Neural progenitor cell (in vitro differentiated cells): ENCODE measurements at regions not wholly inside any gene's neighbourhood (a gene's known extent, or its start where the extent isn't known, plus 50 kb on each side); places are given as distances from the start of the nearest gene placed in this dataset.
A peak's percentile ranks its signal among the peaks of the same experiment; 100 is the strongest.

Source experiments
- DNase-seq: peaks from one replicate; pipeline ENCODE4 v3.0.0-alpha.2; 2016; ENCODE audit warnings: low spot score
- H2AFZ ChIP-seq: fragments of 200-600 bp; sonication (generic); replicated peaks from 2 replicates; pipeline ENCODE4 v1.6.1; 2016; ENCODE audit warnings: antibody characterized with exemption
- H3F3A ChIP-seq: fragments of 200-600 bp; sonication (generic); 2 replicates; pipeline ENCODE4 v1.6.1; 2016; ENCODE audit warnings: antibody characterized with exemption, low read depth
- H3K27ac ChIP-seq: fragments of 200-600 bp; sonication (generic); 2 replicates; pipeline ENCODE4 v1.5.1; 2016; ENCODE audit warnings: mild to moderate bottlenecking
- H3K27me3 ChIP-seq: fragments of 200-600 bp; sonication (generic); 2 replicates; pipeline ENCODE4 v1.6.1; 2016; ENCODE audit warnings: mild to moderate bottlenecking, moderate library complexity
- H3K36me3 ChIP-seq: fragments of 200-600 bp; sonication (generic); 2 replicates; pipeline ENCODE4 v1.5.1; 2016
- H3K4me1 ChIP-seq: fragments of 200-600 bp; sonication (generic); 2 replicates; pipeline ENCODE4 v1.6.1; 2016; ENCODE audit warnings: mixed run types
- H3K4me2 ChIP-seq: fragments of 200-600 bp; sonication (generic); 2 replicates; pipeline ENCODE4 v1.6.1; 2016
- H3K4me3 ChIP-seq: fragments of 200-600 bp; sonication (generic); 2 replicates; pipeline ENCODE4 v1.5.1; 2016
- H3K79me2 ChIP-seq: fragments of 200-600 bp; sonication (generic); 2 replicates; pipeline ENCODE4 v1.6.1; 2016; ENCODE audit warnings: low read depth
- H3K9ac ChIP-seq: fragments of 200-600 bp; sonication (generic); 2 replicates; pipeline ENCODE4 v1.6.1; 2016
- H3K9me3 ChIP-seq: fragments of 200-600 bp; sonication (generic); 2 replicates; pipeline ENCODE4 v1.5.1; 2016; ENCODE audit warnings: low read depth
- H4K20me1 ChIP-seq: fragments of 200-600 bp; sonication (generic); 2 replicates; pipeline ENCODE4 v1.6.1; 2016; ENCODE audit warnings: low read depth
- H3K27ac Mint-ChIP-seq: 3 replicates; pipeline ENCODE4 v1.8.0; 2021; ENCODE audit warnings: mixed read lengths
- H3K27me3 Mint-ChIP-seq: 2 replicates; pipeline ENCODE4 v1.8.0; 2022; ENCODE audit warnings: low read depth, mild to moderate bottlenecking, inconsistent platforms, moderate library complexity, mixed read lengths; ENCODE audit not compliant: insufficient read depth
- H3K36me3 Mint-ChIP-seq: 3 replicates; pipeline ENCODE4 v1.8.0; 2021; ENCODE audit warnings: mixed read lengths
- H3K4me1 Mint-ChIP-seq: 3 replicates; pipeline ENCODE4 v1.8.0; 2021; ENCODE audit warnings: mixed read lengths
- H3K4me3 Mint-ChIP-seq: 3 replicates; pipeline ENCODE4 v1.8.0; 2021; ENCODE audit warnings: mild to moderate bottlenecking, moderate library complexity, mixed read lengths
- H3K9me3 Mint-ChIP-seq: 3 replicates; pipeline ENCODE4 v1.8.0; 2020; ENCODE audit warnings: mixed read lengths
- EZH2 ChIP-seq: fragments of 200-600 bp; sonication (generic); IDR thresholded peaks from 2 replicates; pipeline ENCODE4 v1.6.1; 2017; ENCODE audit warnings: antibody characterized with exemption, mild to moderate bottlenecking, moderate library complexity
- EZH2phosphoT487 ChIP-seq: fragments of 200-600 bp; sonication (generic); IDR thresholded peaks from 2 replicates; pipeline ENCODE4 v1.6.1; 2017; ENCODE audit warnings: antibody characterized with exemption
- TF ChIP-seq, protein P1 (sequence below): fragments of 200-600 bp; sonication (generic); IDR thresholded peaks from 2 replicates; pipeline ENCODE4 v1.5.1; 2017; ENCODE audit warnings: antibody characterized with exemption, mild to moderate bottlenecking

DNA sequence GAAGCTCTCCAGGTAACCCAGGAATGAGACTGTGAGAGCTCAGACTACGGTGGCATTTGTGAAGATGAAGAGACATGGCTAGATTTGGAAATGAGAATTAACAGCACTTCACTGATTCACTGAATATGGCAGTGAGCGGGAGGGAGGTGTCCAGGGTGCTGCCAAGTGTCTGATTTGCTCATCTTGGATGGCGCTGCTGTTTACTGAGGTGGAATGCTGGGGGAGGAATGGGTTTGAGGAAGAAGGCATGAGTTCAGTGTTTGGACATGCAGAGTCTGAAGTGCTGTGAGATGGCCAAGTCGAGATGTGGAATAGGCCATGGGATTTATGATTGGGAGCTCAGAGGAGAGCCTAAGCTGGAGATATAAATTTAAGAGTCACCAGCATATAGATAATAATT lies 437.1 kb upstream of the NPVF start:
- Mint-ChIP-seq H3K27ac (no peak overlapping the region), H3K9me3 (no peaks in the 10 kb centered on the region), H3K4me1 (peaks cover 15% of the 10 kb centered on the region), H3K27me3 (no peaks in the 10 kb centered on the region), H3K36me3 (no peaks in the 10 kb centered on the region), H3K4me3 (peak overlapping the region; percentile 4)
- Histone ChIP-seq H3K4me3 (no peak overlapping the region), H3K4me2 (no peak overlapping the region), H2AFZ (no peak overlapping the region), H3F3A (no peaks in the 10 kb centered on the region), H3K27me3 (no peaks in the 10 kb centered on the region), H3K79me2 (no peaks in the 10 kb centered on the region), H3K27ac (no peak overlapping the region), H3K9ac (no peak overlapping the region), H3K9me3 (no peaks in the 10 kb centered on the region), H3K4me1 (peaks cover 2% of the 10 kb centered on the region), H3K36me3 (no peaks in the 10 kb centered on the region), H4K20me1 (no peaks in the 10 kb centered on the region)
- no peak for DNase-seq
- TF ChIP-seq, protein P1, sequence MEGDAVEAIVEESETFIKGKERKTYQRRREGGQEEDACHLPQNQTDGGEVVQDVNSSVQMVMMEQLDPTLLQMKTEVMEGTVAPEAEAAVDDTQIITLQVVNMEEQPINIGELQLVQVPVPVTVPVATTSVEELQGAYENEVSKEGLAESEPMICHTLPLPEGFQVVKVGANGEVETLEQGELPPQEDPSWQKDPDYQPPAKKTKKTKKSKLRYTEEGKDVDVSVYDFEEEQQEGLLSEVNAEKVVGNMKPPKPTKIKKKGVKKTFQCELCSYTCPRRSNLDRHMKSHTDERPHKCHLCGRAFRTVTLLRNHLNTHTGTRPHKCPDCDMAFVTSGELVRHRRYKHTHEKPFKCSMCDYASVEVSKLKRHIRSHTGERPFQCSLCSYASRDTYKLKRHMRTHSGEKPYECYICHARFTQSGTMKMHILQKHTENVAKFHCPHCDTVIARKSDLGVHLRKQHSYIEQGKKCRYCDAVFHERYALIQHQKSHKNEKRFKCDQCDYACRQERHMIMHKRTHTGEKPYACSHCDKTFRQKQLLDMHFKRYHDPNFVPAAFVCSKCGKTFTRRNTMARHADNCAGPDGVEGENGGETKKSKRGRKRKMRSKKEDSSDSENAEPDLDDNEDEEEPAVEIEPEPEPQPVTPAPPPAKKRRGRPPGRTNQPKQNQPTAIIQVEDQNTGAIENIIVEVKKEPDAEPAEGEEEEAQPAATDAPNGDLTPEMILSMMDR, result no peak
- TF ChIP-seq EZH2phosphoT487 (no peak), EZH2 (no peak)

DNA sequence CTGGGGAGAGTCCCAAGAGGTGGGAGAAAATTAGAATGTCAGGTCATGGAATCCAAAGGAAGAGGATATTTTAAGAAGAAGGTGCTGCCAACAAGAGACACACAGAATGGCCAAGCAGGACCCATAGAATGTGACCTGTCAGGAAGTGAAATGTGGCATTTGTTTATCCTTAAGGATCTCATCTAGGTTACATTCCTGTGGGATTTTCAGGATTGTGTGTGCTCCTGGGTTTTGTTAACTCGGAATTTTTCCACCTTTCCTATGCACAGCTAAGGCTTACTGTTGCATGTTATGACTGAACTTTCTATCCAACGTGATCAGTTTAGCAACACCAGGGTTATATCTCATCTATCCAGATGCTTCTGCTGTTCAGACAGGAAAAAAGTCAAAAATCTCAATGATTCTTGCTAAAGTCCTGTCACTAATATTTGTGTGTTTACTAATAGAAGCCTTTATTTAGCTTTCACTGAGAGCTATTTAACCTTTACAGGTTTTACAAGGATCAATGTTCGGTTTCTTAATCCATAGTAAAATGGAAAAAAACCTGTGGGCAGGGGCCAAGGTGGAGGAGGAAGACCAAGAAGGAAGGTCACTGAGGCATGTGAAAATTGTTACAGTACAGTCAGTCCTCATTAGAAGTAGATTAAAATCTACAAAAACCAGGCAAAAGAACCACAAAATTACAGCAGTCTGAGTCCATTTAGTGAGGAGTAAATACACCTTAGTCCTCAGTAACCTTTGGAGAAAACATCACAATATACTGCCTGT lies 437.8 kb upstream of the NPVF start:
- Histone ChIP-seq H3F3A (no peaks in the 10 kb centered on the region), H3K79me2 (no peaks in the 10 kb centered on the region), H4K20me1 (no peaks in the 10 kb centered on the region), H3K4me1 (peaks cover 3% of the 10 kb centered on the region), H3K27me3 (no peaks in the 10 kb centered on the region), H3K27ac (no peak overlapping the region), H2AFZ (no peak overlapping the region), H3K36me3 (no peaks in the 10 kb centered on the region), H3K4me2 (no peak overlapping the region), H3K9ac (no peak overlapping the region), H3K9me3 (no peaks in the 10 kb centered on the region), H3K4me3 (no peak overlapping the region)
- TF ChIP-seq, protein P1, result no peak
- TF ChIP-seq EZH2phosphoT487, result no peak
- no peak for TF ChIP-seq EZH2
- Mint-ChIP-seq H3K4me1 (peaks cover 22% of the 10 kb centered on the region), H3K27ac (no peak overlapping the region), H3K9me3 (no peaks in the 10 kb centered on the region), H3K36me3 (no peaks in the 10 kb centered on the region), H3K27me3 (peaks cover 3% of the 10 kb centered on the region), H3K4me3 (no peak overlapping the region)
- DNase-seq, result no peak

DNA sequence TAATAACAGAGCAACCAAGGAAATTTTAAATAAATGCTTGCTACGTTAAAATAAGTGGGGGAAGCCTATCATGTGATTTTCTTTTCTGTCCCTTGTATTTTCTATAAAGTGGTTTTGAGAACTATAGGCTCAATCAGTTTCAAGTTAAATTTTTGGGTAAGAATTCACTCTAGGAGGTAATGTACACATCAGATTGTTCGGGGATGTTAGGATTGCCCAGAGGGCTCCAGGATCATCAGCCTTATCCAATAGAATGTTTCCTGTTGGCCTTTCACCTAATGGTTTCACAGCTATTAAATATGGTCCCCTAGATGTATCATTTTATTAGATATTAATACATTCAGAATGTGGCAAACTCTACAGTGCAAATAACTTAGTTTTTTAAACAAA lies 438.4 kb upstream of the NPVF start:
- peaks cover 3% of the 10 kb centered on the region for H3K4me1 ChIP-seq
- DNase-seq, result no peak
- H3F3A ChIP-seq, result no peaks in the 10 kb centered on the region
- H3K36me3 Mint-ChIP-seq, result no peaks in the 10 kb centered on the region
- no peak overlapping the region for H3K9ac ChIP-seq
- no peak overlapping the region for H3K4me3 ChIP-seq
- H3K4me1 Mint-ChIP-seq, result peaks cover 27% of the 10 kb centered on the region
- no peaks in the 10 kb centered on the region for H4K20me1 ChIP-seq
- H3K9me3 ChIP-seq, result no peaks in the 10 kb centered on the region
- H3K27ac Mint-ChIP-seq, result no peak overlapping the region
- no peaks in the 10 kb centered on the region for H3K27me3 ChIP-seq
- H3K4me2 ChIP-seq, result no peak overlapping the region
- H3K36me3 ChIP-seq, result no peaks in the 10 kb centered on the region
- H2AFZ ChIP-seq, result no peak overlapping the region
- H3K4me3 Mint-ChIP-seq, result no peak overlapping the region
- peaks cover 3% of the 10 kb centered on the region for H3K27me3 Mint-ChIP-seq
- H3K79me2 ChIP-seq, result no peaks in the 10 kb centered on the region
- H3K27ac ChIP-seq, result no peak overlapping the region
- no peaks in the 10 kb centered on the region for H3K9me3 Mint-ChIP-seq
- TF ChIP-seq, protein P1, result no peak
- TF ChIP-seq EZH2phosphoT487 (no peak), EZH2 (no peak)
